Dendritic cell treated with granulocyte-macrophage colony-stimulating factor and Interleukin-4, amounts not matched to agents 40 ng/mL and 50 ng/mL, for 4 days (primary cell): ENCODE measurements at regions not wholly inside any gene's neighbourhood (a gene's known extent, or its start where the extent isn't known, plus 50 kb on each side); places are given as distances from the start of the nearest gene placed in this dataset.

Experiments
- H3K27ac Mint-ChIP-seq: one replicate; pipeline ENCODE4 v1.8.0; 2022; ENCODE audit warnings: mild to moderate bottlenecking, mixed read lengths
- H3K27me3 Mint-ChIP-seq: one replicate; pipeline ENCODE4 v1.8.0; 2022; ENCODE audit warnings: mild to moderate bottlenecking, mixed read lengths
- H3K36me3 Mint-ChIP-seq: one replicate; pipeline ENCODE4 v1.8.0; 2022; ENCODE audit warnings: low read depth, mixed read lengths
- H3K4me1 Mint-ChIP-seq: one replicate; pipeline ENCODE4 v1.8.0; 2022; ENCODE audit warnings: low read depth, mixed read lengths
- H3K4me3 Mint-ChIP-seq: one replicate; pipeline ENCODE4 v1.8.0; 2022; ENCODE audit warnings: mild to moderate bottlenecking, moderate library complexity, mixed read lengths
- H3K9me3 Mint-ChIP-seq: one replicate; pipeline ENCODE4 v1.8.0; 2022; ENCODE audit warnings: mixed read lengths
- intact Hi-C: fragments of 100-400 bp; cut with micrococcal nuclease; formaldehyde crosslinking; loops from one replicate; pipeline ENCODE4 v1.15.0; 2022

GRCh38 chr3:168990621-168991020 is 672.9 kb downstream of the MECOM start:
- intact Hi-C loops, result no loop called here
- no peaks in the 10 kb centered on the region for H3K9me3 Mint-ChIP-seq
- H3K4me1 Mint-ChIP-seq, result no peaks in the 10 kb centered on the region
- no peaks in the 10 kb centered on the region for H3K36me3 Mint-ChIP-seq
- H3K27me3 Mint-ChIP-seq, result no peaks in the 10 kb centered on the region
- no peak overlapping the region for H3K4me3 Mint-ChIP-seq
- no peak overlapping the region for H3K27ac Mint-ChIP-seq

DNA sequence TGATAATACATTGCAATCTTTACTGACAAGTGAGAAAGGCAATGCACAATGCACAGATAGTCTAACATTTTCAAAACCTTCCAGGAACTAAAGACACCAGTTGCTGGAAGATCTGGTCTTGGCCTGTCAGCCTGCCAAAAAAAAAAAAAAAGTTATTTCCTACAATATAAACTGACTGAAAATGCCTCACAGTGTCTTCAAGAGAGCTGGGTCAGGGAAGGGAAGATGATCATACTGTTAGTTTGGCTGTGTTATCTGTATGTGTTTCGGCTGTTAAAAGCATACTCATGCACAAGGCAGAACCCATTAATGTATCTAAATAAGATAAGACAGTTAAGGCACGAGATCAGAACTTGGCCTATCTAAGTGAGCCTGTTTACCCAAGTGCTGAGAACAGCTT is 673.4 kb downstream of the MECOM start:
- H3K36me3 Mint-ChIP-seq, result no peaks in the 10 kb centered on the region
- no peaks in the 10 kb centered on the region for H3K4me1 Mint-ChIP-seq
- no peak overlapping the region for H3K27ac Mint-ChIP-seq
- intact Hi-C loops, result no loop called here
- H3K4me3 Mint-ChIP-seq, result no peak overlapping the region
- no peaks in the 10 kb centered on the region for H3K9me3 Mint-ChIP-seq
- H3K27me3 Mint-ChIP-seq, result no peaks in the 10 kb centered on the region

DNA sequence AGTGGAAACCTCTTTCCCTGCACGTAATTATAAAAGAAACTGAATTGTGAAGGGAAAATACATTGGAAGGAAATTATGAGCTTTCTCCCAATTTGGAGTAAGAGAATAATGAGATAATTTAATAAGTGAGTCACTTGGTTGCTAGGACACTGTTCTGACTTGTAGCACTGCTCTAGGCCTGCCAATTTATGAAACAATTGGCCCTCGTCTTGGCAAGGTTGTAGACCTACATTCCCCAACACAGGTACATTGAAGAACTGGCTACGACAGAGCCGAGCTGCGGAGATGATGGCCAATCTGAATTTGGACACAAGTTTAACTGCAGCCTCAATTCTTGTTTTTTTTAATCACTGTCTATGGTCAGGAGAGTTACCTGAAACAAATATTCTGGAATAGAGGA is 674.1 kb downstream of the MECOM start:
- H3K27me3 Mint-ChIP-seq, result no peaks in the 10 kb centered on the region
- no peaks in the 10 kb centered on the region for H3K9me3 Mint-ChIP-seq
- H3K27ac Mint-ChIP-seq, result no peak overlapping the region
- no peak overlapping the region for H3K4me3 Mint-ChIP-seq
- H3K36me3 Mint-ChIP-seq, result no peaks in the 10 kb centered on the region
- intact Hi-C loops, result no loop called here
- no peaks in the 10 kb centered on the region for H3K4me1 Mint-ChIP-seq

DNA sequence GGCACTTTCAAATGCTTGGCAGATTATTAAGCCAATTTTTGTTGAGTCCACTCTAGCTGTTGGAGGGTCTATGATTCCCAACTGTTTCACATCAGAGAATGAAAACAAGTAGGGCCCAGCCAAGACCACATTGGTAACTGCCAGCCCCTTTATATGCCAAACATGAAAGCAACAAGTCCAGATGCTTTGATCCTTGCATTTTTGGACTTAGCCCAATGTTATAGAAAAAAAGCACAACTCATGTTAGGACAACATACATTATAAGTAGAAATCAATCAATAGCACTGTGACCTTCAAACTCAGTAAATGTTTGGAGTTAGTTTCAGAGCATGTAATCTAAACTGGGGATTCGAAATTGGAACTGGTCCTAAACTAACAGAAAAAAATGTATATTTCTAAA is 674.7 kb downstream of the MECOM start:
- Mint-ChIP-seq H3K9me3 (no peaks in the 10 kb centered on the region), H3K27me3 (no peaks in the 10 kb centered on the region), H3K27ac (no peak overlapping the region), H3K4me3 (no peak overlapping the region), H3K4me1 (no peaks in the 10 kb centered on the region), H3K36me3 (no peaks in the 10 kb centered on the region)
- intact Hi-C loops, result no loop called here

GRCh38 chr3:168984872-168985271 is 678.6 kb downstream of the MECOM start:
- no peak overlapping the region for H3K4me3 Mint-ChIP-seq

DNA sequence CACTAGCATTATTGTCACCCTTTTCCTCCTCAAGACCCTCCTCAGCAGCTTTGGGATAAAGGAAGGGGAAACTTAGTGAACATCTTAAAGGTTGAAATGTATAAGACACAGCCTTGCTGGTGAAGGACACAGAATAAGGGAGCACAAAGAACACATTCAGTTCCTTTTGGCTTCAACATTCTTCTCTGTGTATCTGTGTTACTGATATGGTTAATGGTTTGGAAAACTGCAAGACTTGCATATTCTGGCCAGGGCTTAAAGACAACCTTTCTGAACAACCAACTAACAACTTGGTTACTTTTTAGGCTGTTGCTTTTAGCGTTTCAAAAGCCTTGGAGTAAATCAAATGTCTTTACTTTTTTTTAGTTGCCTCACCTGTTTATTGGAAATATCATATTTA is 680.5 kb downstream of the MECOM start:
- H3K27ac Mint-ChIP-seq, result no peak overlapping the region
- intact Hi-C loops, result no loop called here
- H3K4me3 Mint-ChIP-seq, result no peak overlapping the region
- no peaks in the 10 kb centered on the region for H3K4me1 Mint-ChIP-seq
- H3K27me3 Mint-ChIP-seq, result no peaks in the 10 kb centered on the region
- no peaks in the 10 kb centered on the region for H3K36me3 Mint-ChIP-seq
- no peaks in the 10 kb centered on the region for H3K9me3 Mint-ChIP-seq

More at GRCh38 chr3:168984872-168985271, 678.6 kb downstream of the MECOM start:
- Mint-ChIP-seq H3K9me3 (no peaks in the 10 kb centered on the region), H3K27me3 (no peaks in the 10 kb centered on the region), H3K27ac (no peak overlapping the region), H3K36me3 (no peaks in the 10 kb centered on the region), H3K4me1 (no peaks in the 10 kb centered on the region)
- intact Hi-C loops, result no loop called here

GRCh38 chr3:168981396-168981795 is 682.1 kb downstream of the MECOM start:
- Mint-ChIP-seq H3K27ac (no peak overlapping the region), H3K27me3 (no peaks in the 10 kb centered on the region), H3K36me3 (no peaks in the 10 kb centered on the region), H3K4me1 (no peaks in the 10 kb centered on the region), H3K9me3 (no peaks in the 10 kb centered on the region), H3K4me3 (no peak overlapping the region)
- intact Hi-C loops, result no loop called here

DNA sequence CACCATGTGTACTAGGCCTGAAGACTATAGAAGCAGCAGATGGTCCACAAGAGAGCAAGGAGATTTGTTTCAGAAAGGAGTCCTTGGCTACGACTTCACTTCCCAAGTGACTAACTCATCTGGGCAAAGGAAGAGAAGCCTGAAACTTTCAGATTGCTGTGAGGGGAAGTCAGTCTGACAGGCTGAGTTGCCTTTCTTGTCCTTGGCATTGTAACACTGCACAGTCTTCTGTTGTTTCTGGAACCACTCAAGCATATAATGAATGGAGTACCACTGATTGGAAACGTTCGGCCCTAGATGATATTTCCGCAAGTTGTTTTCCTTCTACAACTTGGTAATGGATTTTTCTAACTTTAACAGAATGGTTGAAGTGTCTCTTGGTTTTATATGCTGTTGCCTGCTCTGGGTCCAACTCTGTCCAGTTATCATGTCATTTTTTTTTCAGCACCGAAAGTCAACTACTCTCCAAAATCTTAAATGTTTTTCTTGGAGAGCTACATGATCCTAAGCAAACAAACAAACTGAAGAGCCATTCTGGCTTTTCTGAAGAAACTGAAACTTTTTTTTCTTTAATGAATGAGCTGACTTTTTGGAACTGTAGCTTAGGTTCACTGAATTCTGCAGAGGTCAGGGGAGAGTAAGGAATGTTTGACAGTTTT is 685.7 kb downstream of the MECOM start:
- no peaks in the 10 kb centered on the region for H3K4me1 Mint-ChIP-seq
- H3K4me3 Mint-ChIP-seq, result no peak overlapping the region
- no peak overlapping the region for H3K27ac Mint-ChIP-seq
- no peaks in the 10 kb centered on the region for H3K27me3 Mint-ChIP-seq
- intact Hi-C loops, result no loop called here
- H3K36me3 Mint-ChIP-seq, result no peaks in the 10 kb centered on the region
- H3K9me3 Mint-ChIP-seq, result no peaks in the 10 kb centered on the region

GRCh38 chr3:168976969-168977368 is 686.5 kb downstream of the MECOM start:
- Mint-ChIP-seq H3K27me3 (no peaks in the 10 kb centered on the region), H3K27ac (no peak overlapping the region), H3K9me3 (no peaks in the 10 kb centered on the region), H3K4me1 (no peaks in the 10 kb centered on the region), H3K36me3 (no peaks in the 10 kb centered on the region), H3K4me3 (no peak overlapping the region)
- intact Hi-C loops, result no loop called here

DNA sequence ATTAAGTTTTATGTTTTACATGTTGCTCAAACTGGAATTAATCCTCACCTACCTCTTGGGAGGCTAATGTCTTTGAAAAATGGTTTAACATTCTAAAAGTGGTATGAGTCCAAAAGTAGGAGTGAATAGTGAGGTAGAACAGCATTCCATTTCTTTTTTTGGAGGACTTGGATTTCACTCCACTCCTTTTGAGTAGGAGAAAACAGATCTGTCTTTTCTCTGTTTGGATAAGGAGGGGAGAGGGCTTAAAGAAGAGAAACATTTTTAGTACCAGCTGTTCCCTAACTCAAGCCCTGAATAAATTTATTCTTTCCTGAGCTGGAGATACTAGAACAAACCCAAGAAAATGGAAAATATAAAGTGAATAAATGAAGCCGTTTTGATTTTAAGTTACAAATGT is 687.9 kb downstream of the MECOM start:
- Mint-ChIP-seq H3K27me3 (no peaks in the 10 kb centered on the region), H3K4me3 (no peak overlapping the region), H3K36me3 (no peaks in the 10 kb centered on the region), H3K9me3 (no peaks in the 10 kb centered on the region), H3K4me1 (no peaks in the 10 kb centered on the region), H3K27ac (no peak overlapping the region)
- intact Hi-C loops, result no loop called here

DNA sequence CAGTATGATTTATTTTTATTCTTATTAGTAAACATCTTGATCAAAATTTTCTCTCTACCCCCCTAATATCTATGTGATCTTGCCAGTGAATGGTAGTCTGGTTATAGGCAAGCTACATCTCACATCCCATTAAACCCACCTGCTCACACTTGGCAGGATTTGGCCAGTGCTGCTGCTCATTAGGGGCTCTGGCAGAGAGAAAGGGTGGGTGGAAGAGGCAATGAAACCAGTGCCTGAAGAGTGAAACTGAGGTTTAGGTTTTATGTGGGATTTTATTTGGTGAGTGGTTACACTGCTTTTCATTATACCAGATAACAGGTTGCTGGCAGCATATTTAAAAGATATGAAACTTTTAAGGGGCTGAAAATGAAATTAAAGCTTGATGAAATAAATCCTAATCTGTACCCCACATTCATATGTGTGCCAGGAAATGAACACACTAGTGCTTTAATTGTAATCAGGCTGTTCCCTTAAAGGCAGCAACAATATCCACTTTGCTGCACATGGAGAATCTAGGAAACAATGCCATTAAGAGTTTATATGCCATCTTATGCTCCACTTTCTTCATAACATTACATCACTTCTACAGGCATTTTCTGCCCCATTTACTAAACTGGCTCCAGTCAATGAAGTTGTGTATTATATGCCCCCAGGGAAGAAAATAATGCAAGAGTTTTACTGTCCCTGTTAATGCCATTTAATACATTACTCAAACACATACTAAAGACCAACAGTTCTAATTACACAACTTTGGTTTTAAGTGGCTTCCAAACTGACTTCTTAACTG is 688.7 kb downstream of the MECOM start:
- H3K4me3 Mint-ChIP-seq, result no peak overlapping the region
- H3K4me1 Mint-ChIP-seq, result no peaks in the 10 kb centered on the region
- H3K27me3 Mint-ChIP-seq, result no peaks in the 10 kb centered on the region
- no peaks in the 10 kb centered on the region for H3K36me3 Mint-ChIP-seq
- H3K9me3 Mint-ChIP-seq, result no peaks in the 10 kb centered on the region
- intact Hi-C loops, result no loop called here
- H3K27ac Mint-ChIP-seq, result no peak overlapping the region

DNA sequence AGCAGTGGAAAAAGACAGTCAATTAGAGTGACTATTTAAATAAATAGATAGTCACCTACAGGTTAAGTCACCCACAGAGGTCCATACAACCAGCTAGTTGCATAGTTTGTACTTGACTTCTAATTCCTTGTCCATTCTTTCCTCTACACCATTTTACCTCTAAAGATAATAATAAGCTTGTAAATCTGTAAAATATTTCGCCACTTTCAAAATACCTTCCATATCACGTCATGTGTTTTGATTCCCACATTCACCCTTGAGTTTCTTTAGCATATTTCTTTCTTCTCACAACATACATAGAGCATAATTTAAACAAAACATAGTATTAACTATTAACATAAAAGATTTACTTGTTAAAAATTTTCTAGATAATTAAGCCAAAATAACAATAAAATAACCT is 689.6 kb downstream of the MECOM start:
- no peaks in the 10 kb centered on the region for H3K4me1 Mint-ChIP-seq

DNA sequence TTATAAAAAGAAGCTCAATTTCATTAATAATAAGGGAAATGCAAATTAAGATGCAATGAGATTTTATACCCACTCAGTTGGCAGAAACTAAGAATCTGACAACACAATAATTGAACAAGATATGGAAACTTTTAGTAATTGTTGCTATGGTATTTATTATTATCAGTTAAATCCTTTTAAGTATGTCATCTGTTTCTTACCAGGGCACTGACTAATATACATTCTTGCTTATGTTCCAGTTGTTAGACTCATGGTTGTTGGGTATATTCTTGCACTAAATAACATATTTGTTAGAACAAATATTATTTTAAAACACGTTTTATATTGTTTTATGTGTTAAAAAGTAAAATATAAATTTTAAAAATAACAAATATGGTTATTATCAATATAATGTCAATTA is 690.3 kb downstream of the MECOM start:
- Mint-ChIP-seq H3K36me3 (no peaks in the 10 kb centered on the region), H3K4me3 (no peak overlapping the region), H3K9me3 (no peaks in the 10 kb centered on the region), H3K27ac (no peak overlapping the region), H3K27me3 (no peaks in the 10 kb centered on the region), H3K4me1 (no peaks in the 10 kb centered on the region)
- intact Hi-C loops, result no loop called here

More for the DNA sequence above, 689.6 kb downstream of the MECOM start:
- Mint-ChIP-seq H3K4me3 (no peak overlapping the region), H3K9me3 (no peaks in the 10 kb centered on the region), H3K36me3 (no peaks in the 10 kb centered on the region), H3K27me3 (no peaks in the 10 kb centered on the region), H3K27ac (no peak overlapping the region)
- intact Hi-C loops, result no loop called here

GRCh38 chr3:168968609-168969008 is 694.9 kb downstream of the MECOM start:
- no peaks in the 10 kb centered on the region for H3K27me3 Mint-ChIP-seq
- intact Hi-C loops, result no loop called here
- no peak overlapping the region for H3K27ac Mint-ChIP-seq
- H3K36me3 Mint-ChIP-seq, result no peaks in the 10 kb centered on the region
- no peaks in the 10 kb centered on the region for H3K4me1 Mint-ChIP-seq
- H3K9me3 Mint-ChIP-seq, result no peaks in the 10 kb centered on the region
- H3K4me3 Mint-ChIP-seq, result no peak overlapping the region

GRCh38 chr3:168964736-168965135 is 698.8 kb downstream of the MECOM start:
- H3K4me3 Mint-ChIP-seq, result no peak overlapping the region
- intact Hi-C loops, result no loop called here
- H3K27ac Mint-ChIP-seq, result no peak overlapping the region

More at GRCh38 chr3:168964736-168965135, 698.8 kb downstream of the MECOM start:
- Mint-ChIP-seq H3K9me3 (peaks cover 5% of the 10 kb centered on the region), H3K27me3 (no peaks in the 10 kb centered on the region), H3K36me3 (no peaks in the 10 kb centered on the region), H3K4me1 (no peaks in the 10 kb centered on the region)
